Ishikawa (cell line): ENCODE measurements at regions not wholly inside any gene's neighbourhood (a gene's known extent, or its start where the extent isn't known, plus 50 kb on each side); places are given as distances from the start of the nearest gene placed in this dataset.
A peak's percentile ranks its signal among the peaks of the same experiment; 100 is the strongest.

ENCODE experiments used
- CEBPB ChIP-seq: IDR thresholded peaks from 2 replicates; pipeline ENCODE4 v1.6.1; 2012
- CREB1 ChIP-seq: IDR thresholded peaks from 2 replicates; pipeline ENCODE4 v1.6.1; 2012; ENCODE audit warnings: low read depth
- EGR1 ChIP-seq: IDR thresholded peaks from 2 replicates; pipeline ENCODE4 v1.6.1; 2012
- EP300 ChIP-seq: IDR thresholded peaks from 2 replicates; pipeline ENCODE4 v1.6.1; 2012; ENCODE audit warnings: borderline replicate concordance
- FOXM1 ChIP-seq: IDR thresholded peaks from 2 replicates; pipeline ENCODE4 v1.6.1; 2012; ENCODE audit warnings: low read depth, borderline replicate concordance
- MAX ChIP-seq: IDR thresholded peaks from 2 replicates; pipeline ENCODE4 v1.6.1; 2012
- NFIC ChIP-seq: IDR thresholded peaks from 2 replicates; pipeline ENCODE4 v1.6.1; 2012
- RAD21 ChIP-seq: IDR thresholded peaks from 2 replicates; pipeline ENCODE4 v1.6.1; 2012; ENCODE audit warnings: low read depth
- REST ChIP-seq: IDR thresholded peaks from 2 replicates; pipeline ENCODE4 v1.6.1; 2012; ENCODE audit warnings: low read depth, mild to moderate bottlenecking
- TAF1 ChIP-seq: IDR thresholded peaks from 2 replicates; pipeline ENCODE4 v1.6.1; 2012; ENCODE audit warnings: low read depth, mild to moderate bottlenecking
- TCF12 ChIP-seq: IDR thresholded peaks from 2 replicates; pipeline ENCODE4 v1.6.1; 2012; ENCODE audit warnings: low read depth
- TEAD4 ChIP-seq: IDR thresholded peaks from 2 replicates; pipeline ENCODE4 v1.6.1; 2012
- USF1 ChIP-seq: IDR thresholded peaks from 2 replicates; pipeline ENCODE4 v1.6.1; 2012
- YY1 ChIP-seq: IDR thresholded peaks from 2 replicates; pipeline ENCODE4 v1.6.1; 2012; ENCODE audit warnings: low read depth
- ZBTB7A ChIP-seq: IDR thresholded peaks from 2 replicates; pipeline ENCODE4 v1.6.1; 2012; ENCODE audit warnings: low read depth

GRCh38 chr13:87736849-87737385 lies 65.7 kb downstream of the SLITRK5 start:
- no peak for TF ChIP-seq TAF1
- TF ChIP-seq RAD21, result no peak
- no peak for TF ChIP-seq ZBTB7A
- TF ChIP-seq CREB1, result no peak

- TF ChIP-seq TCF12 (no peak), CREB1 (no peak), TEAD4 (no peak), USF1 (no peak), YY1 (no peak), REST (no peak), CEBPB (no peak), TAF1 (no peak), RAD21 (no peak), MAX (no peak), EP300 (no peak), ZBTB7A (no peak), EGR1 (no peak), NFIC (no peak), FOXM1 (no peak)
These were observed 82.9 kb downstream of the SLITRK5 start for GRCh38 chr13:87754097-87754496.

- TF ChIP-seq TEAD4, result no peak
- no peak for TF ChIP-seq REST
- TF ChIP-seq NFIC, result no peak
These were observed 98.3 kb downstream of the SLITRK5 start for GRCh38 chr13:87769445-87769844.

- no peak for TF ChIP-seq TCF12
- no peak for TF ChIP-seq CREB1
- TF ChIP-seq CEBPB, result no peak
- peak; percentile 50 for TF ChIP-seq RAD21
- no peak for TF ChIP-seq REST
These were observed 106.2 kb downstream of the SLITRK5 start for GRCh38 chr13:87777387-87777786.

GRCh38 chr13:87778128-87778527 lies 107.0 kb downstream of the SLITRK5 start:
- TF ChIP-seq CEBPB (no peak), NFIC (no peak), ZBTB7A (no peak), USF1 (no peak), CREB1 (no peak), RAD21 (no peak), TCF12 (no peak), TEAD4 (no peak), EP300 (no peak), REST (no peak), MAX (no peak), TAF1 (no peak), FOXM1 (no peak)
